ENCODE measurements at regions not wholly inside any gene's neighbourhood (a gene's known extent, or its start where the extent isn't known, plus 50 kb on each side); places are given as distances from the start of the nearest gene placed in this dataset.

GRCh38 chr2:5039241-5039975 lies 652.8 kb upstream of the SOX11 start:
- no peaks in the 10 kb centered on the region for H3K9me2 ChIP-seq (ENCODE audit: insufficient read depth)
- RAD21 ChIA-PET (ENCODE audit: low non-redundant PET in 1 of 2, low total read pairs in 2 of 2, uncharacterized antibody in 2 of 2, unreplicated experiment in 2 of 2) = no interaction called here
- no peaks in the 10 kb centered on the region for H4K20me1 ChIP-seq (ENCODE audit: insufficient read depth)
- H3K9me3 ChIP-seq (ENCODE audit: control insufficient read depth in 1 of 2, insufficient read depth in 1 of 2, low read depth in 1 of 2, low read length in 2 of 2) = peaks cover 17% of the 10 kb centered on the region in 2 experiments; a peak in 2 of 4 replicates
- ATAC-seq (no peak), DNase-seq (ENCODE audit: low read depth, low spot score) (no peak)
- BruUV-seq (replicated peaks) = no TSS peak
- H3K27me3 ChIP-seq (ENCODE audit: insufficient read depth, low read length) = no peaks in the 10 kb centered on the region
- H3K36me3 ChIP-seq (ENCODE audit: control insufficient read depth in 1 of 2, insufficient read depth in 2 of 2, low read length in 2 of 2) = no peaks in the 10 kb centered on the region
- intact Hi-C loops (cut with micrococcal nuclease) = no loop called here
- H3K4me3 ChIP-seq (replicated peaks in 1 of 2; ENCODE audit: low read depth in 1 of 2, low read length in 2 of 2) = no peak overlapping the region
- no peak overlapping the region for H3K27ac ChIP-seq (ENCODE audit: low read depth, low read length)
- no peak overlapping the region for H3K4me2 ChIP-seq (ENCODE audit: low read length)
- H3K9ac ChIP-seq (ENCODE audit: low read length) = no peak overlapping the region
- TF ChIP-seq FOSL1 (IDR thresholded peaks at IDR 0.05; ENCODE audit: low read depth) (no peak), RAD21 (IDR thresholded peaks at IDR 0.05; ENCODE audit: low read depth) (no peak), CTCF (IDR thresholded peaks at IDR 0.05 in 2 of 3, conservative IDR thresholded peaks at IDR 0.05 in 1 of 3; ENCODE audit: borderline replicate concordance in 1 of 3, insufficient read depth in 1 of 3, low read depth in 2 of 3, low read length in 2 of 3) (no peak), REST (IDR thresholded peaks at IDR 0.05; ENCODE audit: low read depth) (no peak), SRF (IDR thresholded peaks at IDR 0.05; ENCODE audit: low read depth) (no peak), JUND (IDR thresholded peaks at IDR 0.05) (no peak), SP1 (IDR thresholded peaks at IDR 0.05; ENCODE audit: low read depth) (no peak), MAX (IDR thresholded peaks at IDR 0.05) (no peak), ZNF274 (IDR thresholded peaks at IDR 0.05; ENCODE audit: low read depth, low read length) (no peak), ZFX (IDR thresholded peaks at IDR 0.05) (no peak), EZH2phosphoT487 (IDR thresholded peaks at IDR 0.05; ENCODE audit: borderline replicate concordance) (no peak)
- H3K4me1 ChIP-seq (ENCODE audit: control insufficient read depth in 1 of 2, insufficient read depth in 2 of 2, low read length in 2 of 2) = no peaks in the 10 kb centered on the region
- H2AFZ ChIP-seq (ENCODE audit: low read depth, low read length, poor library complexity, severe bottlenecking) = no peak overlapping the region
- H3K79me2 ChIP-seq (ENCODE audit: insufficient read depth, low read length) = no peaks in the 10 kb centered on the region
- CTCF ChIA-PET = no interaction called here
- POLR2A ChIA-PET = no interaction called here
